HG03103 (cell line): ENCODE measurements at regions not wholly inside any gene's neighbourhood (a gene's known extent, or its start where the extent isn't known, plus 50 kb on each side); places are given as distances from the start of the nearest gene placed in this dataset.

Source experiments
- ATAC-seq: cut with Tn5 transposase; IDR thresholded peaks from one replicate; pipeline ENCODE4 v1.9.1; 2021; ENCODE audit warnings: low read depth; ENCODE audit not compliant: unreplicated experiment

- ATAC-seq, result no peak
Measured at GRCh38 chr6:91874971-91875370, 1288.1 kb upstream of the MAP3K7 start.

GRCh38 chr6:91868539-91869202 is 1281.8 kb upstream of the MAP3K7 start:
- no peak for ATAC-seq

GRCh38 chr6:91865889-91866288 is 1279.0 kb upstream of the MAP3K7 start:
- no peak for ATAC-seq

GRCh38 chr6:91864911-91865310 is 1278.0 kb upstream of the MAP3K7 start:
- no peak for ATAC-seq

- no peak for ATAC-seq
Measured at GRCh38 chr6:91860541-91861335, 1273.9 kb upstream of the MAP3K7 start.

- ATAC-seq, result no peak
Measured at GRCh38 chr6:91852252-91852651, 1265.4 kb upstream of the MAP3K7 start.

GRCh38 chr6:91834813-91835212 is 1247.9 kb upstream of the MAP3K7 start:
- no peak for ATAC-seq

GRCh38 chr6:91827151-91827550 is 1240.3 kb upstream of the MAP3K7 start:
- no peak for ATAC-seq

- ATAC-seq, result no peak
Measured at GRCh38 chr6:91826128-91826527, 1239.3 kb upstream of the MAP3K7 start.

- ATAC-seq, result no peak
Measured at GRCh38 chr6:91824331-91824730, 1237.5 kb upstream of the MAP3K7 start.

- ATAC-seq, result no peak
Measured at GRCh38 chr6:91822581-91822980, 1235.7 kb upstream of the MAP3K7 start.

- no peak for ATAC-seq
Measured at GRCh38 chr6:91816335-91816734, 1229.5 kb upstream of the MAP3K7 start.

GRCh38 chr6:91813641-91814040 is 1226.8 kb upstream of the MAP3K7 start:
- no peak for ATAC-seq

- ATAC-seq, result no peak
Measured at GRCh38 chr6:91812596-91813274, 1225.9 kb upstream of the MAP3K7 start.

- no peak for ATAC-seq
Measured at GRCh38 chr6:91804981-91805380, 1218.1 kb upstream of the MAP3K7 start.

GRCh38 chr6:91802431-91802830 is 1215.6 kb upstream of the MAP3K7 start:
- ATAC-seq, result no peak

- ATAC-seq, result no peak
Measured at GRCh38 chr6:91796603-91797002, 1209.7 kb upstream of the MAP3K7 start.

GRCh38 chr6:91788501-91788900 is 1201.6 kb upstream of the MAP3K7 start:
- no peak for ATAC-seq

GRCh38 chr6:91786474-91787184 is 1199.8 kb upstream of the MAP3K7 start:
- ATAC-seq, result no peak

- no peak for ATAC-seq
Measured at GRCh38 chr6:91782802-91783201, 1195.9 kb upstream of the MAP3K7 start.

- no peak for ATAC-seq
Measured at GRCh38 chr6:91781946-91782345, 1195.1 kb upstream of the MAP3K7 start.
